ENCODE measurements at regions not wholly inside any gene's neighbourhood (a gene's known extent, or its start where the extent isn't known, plus 50 kb on each side); places are given as distances from the start of the nearest gene placed in this dataset.

DNA sequence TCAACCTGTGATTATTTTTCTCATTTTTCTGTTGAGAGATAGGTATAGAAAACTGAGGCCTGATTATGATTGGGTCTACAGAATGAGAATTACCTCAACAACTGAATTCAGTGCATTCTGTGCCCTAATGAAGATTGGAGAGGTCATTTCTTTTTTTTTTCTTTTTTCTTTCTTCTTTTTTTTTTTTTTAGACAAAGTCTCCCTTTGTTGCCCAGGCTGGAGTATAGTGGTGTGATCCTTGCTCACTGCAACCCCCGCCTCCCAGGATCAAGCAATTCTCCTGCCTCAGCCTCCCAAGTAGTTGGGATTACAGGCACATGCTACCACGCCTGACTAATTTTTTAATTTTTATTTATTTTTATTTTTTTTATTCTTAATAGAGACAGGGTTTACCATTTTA lies 95.0 kb upstream of the ARMC3 start:
- no TSS peak for BruUV-seq (replicated peaks)
- intact Hi-C loops (cut with micrococcal nuclease) (no loop called here), in situ Hi-C loops (cut with MboI) (no loop called here)
- Histone ChIP-seq H3K9me1 (ENCODE audit: control insufficient read depth, insufficient read depth, low read length) (no peaks in the 10 kb centered on the region), H3K4me2 (ENCODE audit: insufficient read depth, low read length) (no peak overlapping the region), H3K27ac (ENCODE audit: extremely low read depth, low read depth, low read length) (no peak overlapping the region), H3K9me3 (replicated peaks; ENCODE audit: control insufficient read depth, insufficient read depth, low read depth, low read length) (no peaks in the 10 kb centered on the region), H3K4me3 (no peak overlapping the region), H4K20me1 (replicated peaks; ENCODE audit: control insufficient read depth, insufficient read depth, low read length) (no peaks in the 10 kb centered on the region), H2AFZ (ENCODE audit: low read depth, low read length) (no peak overlapping the region), H3K36me3 (ENCODE audit: control insufficient read depth, insufficient read depth, low read length) (no peaks in the 10 kb centered on the region), H3K9ac (ENCODE audit: insufficient read depth in 1 of 2, low read depth in 2 of 2, low read length in 2 of 2) (no peak overlapping the region), H3K4me1 (replicated peaks in 1 of 2; ENCODE audit: control insufficient read depth in 2 of 2, insufficient read depth in 2 of 2, low read length in 2 of 2) (no peaks in the 10 kb centered on the region), H3K79me2 (ENCODE audit: control insufficient read depth, insufficient read depth, low read length) (no peaks in the 10 kb centered on the region), H3K27me3 (ENCODE audit: control insufficient read depth in 2 of 2, insufficient read depth in 2 of 2, low read length in 2 of 2) (no peaks in the 10 kb centered on the region)
- POLR2A ChIA-PET = no interaction called here
- TF ChIP-seq PRPF4 (IDR thresholded peaks at IDR 0.05; ENCODE audit: insufficient read depth, low read depth, low read length, poor library complexity, severe bottlenecking) = no peak
- no peak for TF ChIP-seq ZNF239 (CRISPR knock-in tag; IDR thresholded peaks at IDR 0.05)
- TF ChIP-seq CSDE1 (IDR thresholded peaks at IDR 0.05) = no peak
- TF ChIP-seq, protein P1, sequence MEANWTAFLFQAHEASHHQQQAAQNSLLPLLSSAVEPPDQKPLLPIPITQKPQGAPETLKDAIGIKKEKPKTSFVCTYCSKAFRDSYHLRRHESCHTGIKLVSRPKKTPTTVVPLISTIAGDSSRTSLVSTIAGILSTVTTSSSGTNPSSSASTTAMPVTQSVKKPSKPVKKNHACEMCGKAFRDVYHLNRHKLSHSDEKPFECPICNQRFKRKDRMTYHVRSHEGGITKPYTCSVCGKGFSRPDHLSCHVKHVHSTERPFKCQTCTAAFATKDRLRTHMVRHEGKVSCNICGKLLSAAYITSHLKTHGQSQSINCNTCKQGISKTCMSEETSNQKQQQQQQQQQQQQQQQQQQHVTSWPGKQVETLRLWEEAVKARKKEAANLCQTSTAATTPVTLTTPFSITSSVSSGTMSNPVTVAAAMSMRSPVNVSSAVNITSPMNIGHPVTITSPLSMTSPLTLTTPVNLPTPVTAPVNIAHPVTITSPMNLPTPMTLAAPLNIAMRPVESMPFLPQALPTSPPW (CRISPR knock-in tag; IDR thresholded peaks at IDR 0.05) = no peak
- no peak for TF ChIP-seq SP2 (IDR thresholded peaks at IDR 0.05; ENCODE audit: extremely low read depth, low read depth, low read length, poor library complexity, severe bottlenecking)
- TF ChIP-seq HDAC1 (IDR thresholded peaks at IDR 0.05) = no peak
- FAIRE-seq (no peak), ATAC-seq (no peak), DNase-seq (ENCODE audit: extremely low read depth in 1 of 4, low spot score in 3 of 4) (no peak)
- 78% methylated on average over 2 of the region's 2 CpGs for WGBS (ENCODE audit: insufficient coverage, low coverage, missing lambda C conversion rate)
- CTCF ChIA-PET (ENCODE audit: low intra/inter-chr PET ratio) = no interaction called here
